Stimulated activated CD4-positive, alpha-beta T cell treated with anti-CD3 and anti-CD28 coated beads, Interleukin-1b, Interleukin-23, amount 100 ng/mL, for 48 hours (primary cell): ENCODE measurements at regions not wholly inside any gene's neighbourhood (a gene's known extent, or its start where the extent isn't known, plus 50 kb on each side); places are given as distances from the start of the nearest gene placed in this dataset.
A peak's percentile ranks its signal among the peaks of the same experiment; 100 is the strongest.

Experiments
- DNase-seq: peaks from one replicate; pipeline ENCODE4 v3.0.0-alpha.2; 2020

DNA sequence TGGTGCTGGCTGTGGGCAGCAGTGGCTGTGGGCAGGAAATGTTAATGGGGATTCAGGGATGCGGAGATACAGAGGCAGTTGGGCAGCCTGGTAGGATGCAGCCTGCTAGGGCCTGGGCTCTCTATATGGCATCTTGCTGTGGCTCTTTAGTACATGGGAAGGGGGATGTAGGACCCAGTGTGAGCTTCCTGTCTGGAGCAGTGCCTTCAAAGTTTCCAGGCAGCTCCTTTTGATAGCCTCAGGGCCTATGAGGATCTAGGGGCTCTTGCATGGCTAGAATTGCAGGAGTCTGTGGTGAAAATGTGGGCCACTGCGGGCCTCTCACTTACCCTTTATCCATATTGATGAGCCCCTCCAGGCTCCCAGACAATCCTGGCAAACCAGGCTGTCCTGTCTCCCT lies 213.2 kb upstream of the SNX19 start:
- no peak for DNase-seq

DNA sequence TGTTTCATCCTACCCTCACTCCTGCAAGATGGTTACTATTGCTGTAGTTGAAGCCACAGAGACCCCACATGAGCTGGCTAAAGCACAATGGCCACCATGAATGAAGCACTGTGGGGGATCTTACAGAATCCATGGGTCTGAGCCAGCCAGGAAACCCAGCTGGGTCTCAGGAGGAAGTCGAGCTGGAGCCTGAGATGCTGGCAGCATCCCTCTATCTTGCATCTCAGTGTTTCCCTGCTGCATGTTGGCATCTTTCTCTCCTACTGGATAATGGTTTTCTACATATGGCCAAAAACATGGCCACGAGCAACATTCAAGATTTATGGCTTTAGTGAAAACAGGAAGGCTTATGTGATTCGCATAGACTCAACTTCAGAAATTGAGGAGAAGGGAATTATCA lies 219.3 kb upstream of the SNX19 start:
- DNase-seq: no peak

DNA sequence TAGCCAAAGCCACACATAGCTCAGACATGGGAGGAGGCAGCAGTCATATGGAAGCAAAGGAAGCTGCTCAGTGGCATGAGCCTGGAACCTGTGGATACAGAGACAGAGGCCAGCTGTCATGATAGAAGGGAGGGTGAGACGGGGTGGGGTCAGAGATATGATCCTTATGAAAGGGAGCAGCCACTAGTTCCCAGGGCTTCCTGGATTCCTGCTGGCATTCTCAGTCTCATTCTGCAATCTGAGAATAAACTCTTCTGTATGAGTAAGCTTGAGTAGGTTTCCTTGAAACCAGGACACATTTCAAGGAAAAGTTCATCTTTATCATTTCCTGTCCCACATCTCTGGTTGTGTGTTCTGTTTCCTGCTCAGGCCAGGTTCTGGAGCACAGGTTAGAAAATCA lies 220.2 kb upstream of the SNX19 start:
- DNase-seq: no peak

DNA sequence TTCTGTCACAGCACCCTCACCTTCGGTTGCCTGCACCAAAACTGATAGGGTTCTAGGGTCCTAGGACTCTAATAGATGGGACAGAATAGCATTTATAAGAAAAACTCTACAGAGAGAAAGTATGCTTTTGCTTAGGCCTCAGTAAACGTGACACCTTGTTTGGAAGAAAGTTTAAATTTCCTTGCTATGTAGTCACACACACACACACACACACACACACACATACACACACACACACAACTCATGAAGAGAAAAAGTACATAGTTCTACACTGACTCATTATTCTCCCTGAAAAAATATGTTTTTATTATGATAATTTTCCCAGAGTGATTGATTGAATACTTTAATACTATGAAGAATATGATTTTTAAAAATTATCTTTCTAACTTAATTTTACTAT lies 220.8 kb upstream of the SNX19 start:
- DNase-seq: no peak

DNA sequence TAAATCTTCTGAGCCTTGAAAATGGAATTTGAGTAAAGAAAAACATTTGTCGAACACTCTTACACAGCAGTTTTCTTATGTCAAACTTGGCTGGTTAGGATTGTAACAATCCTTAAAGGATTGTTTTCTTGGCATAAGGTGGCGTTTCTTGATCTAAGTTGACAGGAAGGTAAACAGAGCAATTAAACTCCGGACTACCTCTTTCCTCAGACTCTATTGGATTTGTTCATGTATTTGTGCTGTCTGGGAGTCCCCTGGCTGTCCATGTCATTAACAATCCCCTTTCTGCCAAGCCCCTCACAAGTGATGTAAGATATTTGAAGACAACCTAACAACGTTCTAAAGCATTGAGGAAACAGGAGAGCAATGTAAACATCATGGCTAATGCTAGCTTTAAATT lies 222.5 kb upstream of the SNX19 start:
- no peak for DNase-seq

DNA sequence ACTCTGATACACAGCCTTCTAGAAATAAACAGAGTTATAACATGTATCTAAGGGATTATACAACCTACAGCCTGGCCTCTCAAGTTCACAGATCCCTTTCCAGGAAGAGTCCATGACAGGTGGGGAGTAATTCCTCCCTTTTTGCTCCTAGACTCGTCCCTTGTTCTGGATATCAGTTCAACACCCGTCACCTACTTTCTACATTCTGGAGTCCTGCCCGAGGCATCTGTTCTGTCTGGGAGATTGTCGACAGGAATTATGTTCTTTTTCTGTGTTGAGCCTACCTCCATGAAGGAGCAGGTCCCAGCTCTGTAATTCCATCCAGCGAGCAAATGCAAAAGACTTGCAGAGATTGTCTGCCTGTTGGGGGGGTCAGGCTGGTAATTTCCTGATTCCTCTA lies 224.6 kb upstream of the NTM start:
- no peak for DNase-seq

DNA sequence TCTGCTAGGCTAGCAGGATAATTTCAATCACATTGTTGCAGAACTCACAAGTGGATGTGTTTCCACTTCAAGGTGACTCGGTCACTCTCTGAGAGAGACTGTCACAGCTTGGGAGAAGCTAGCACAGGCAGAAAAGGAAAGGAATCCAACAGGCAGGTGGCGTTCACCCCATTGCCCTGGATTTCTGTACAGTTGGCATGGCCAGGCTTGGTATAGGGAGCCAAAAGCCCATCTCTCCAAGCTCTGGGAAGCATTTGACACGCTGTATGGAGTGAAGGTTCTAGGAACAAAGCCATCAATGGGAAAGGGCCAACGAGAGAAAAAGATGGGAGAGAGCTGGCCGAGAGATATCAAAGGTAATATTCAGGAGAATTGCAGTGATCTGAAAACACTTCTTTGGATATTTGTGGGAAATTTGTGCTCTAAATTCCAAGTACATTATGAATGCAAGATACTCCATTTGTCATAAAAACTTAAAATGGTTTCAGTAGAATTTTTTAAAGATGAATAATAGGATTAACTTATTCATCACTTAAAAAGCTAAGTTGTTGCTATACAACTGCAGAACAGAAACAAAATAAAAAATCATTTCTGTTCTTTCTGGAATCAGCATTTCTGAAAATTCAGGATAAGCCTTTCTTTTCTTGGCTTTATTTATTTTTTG lies 223.5 kb upstream of the NTM start:
- DNase-seq: no peak

DNA sequence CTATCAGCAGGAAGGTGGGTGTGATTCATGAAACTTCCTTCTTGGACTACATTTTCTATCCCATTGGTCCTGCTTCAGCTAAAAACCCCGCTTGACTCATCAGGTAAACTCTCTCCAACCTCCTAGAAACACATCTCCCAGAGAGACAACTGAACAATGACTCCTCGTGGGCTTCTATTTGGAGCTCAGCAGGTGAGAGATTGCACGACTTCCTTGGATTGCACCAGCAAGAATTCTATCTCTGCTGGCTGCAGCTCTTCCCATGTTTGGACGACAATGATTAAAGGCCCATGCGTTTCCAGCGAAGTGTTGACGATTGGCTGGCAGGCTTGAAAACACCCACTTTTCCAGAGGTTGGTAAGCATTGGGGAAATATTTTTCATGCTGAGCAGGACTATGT lies 216.1 kb upstream of the NTM start:
- DNase-seq: no peak

DNA sequence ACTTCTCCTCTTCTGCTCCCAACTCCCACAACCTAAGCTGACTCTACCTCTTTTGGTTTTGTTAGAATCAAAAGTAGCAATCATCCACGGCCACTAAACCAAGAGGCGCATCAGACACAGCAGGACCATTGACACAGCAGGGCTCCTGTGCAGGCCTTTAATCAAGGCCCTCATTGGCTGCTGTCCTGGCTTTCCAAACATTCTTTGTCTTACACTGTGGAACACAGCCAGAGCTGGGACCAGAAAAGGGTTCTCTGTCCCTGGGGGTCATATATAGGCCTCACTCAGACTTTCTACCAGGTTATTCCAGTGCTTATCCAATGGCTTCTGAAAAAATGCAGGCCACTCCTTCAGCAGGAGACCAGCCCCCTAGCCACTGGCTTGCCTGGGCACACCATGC lies 212.7 kb upstream of the NTM start:
- DNase-seq: no peak

DNA sequence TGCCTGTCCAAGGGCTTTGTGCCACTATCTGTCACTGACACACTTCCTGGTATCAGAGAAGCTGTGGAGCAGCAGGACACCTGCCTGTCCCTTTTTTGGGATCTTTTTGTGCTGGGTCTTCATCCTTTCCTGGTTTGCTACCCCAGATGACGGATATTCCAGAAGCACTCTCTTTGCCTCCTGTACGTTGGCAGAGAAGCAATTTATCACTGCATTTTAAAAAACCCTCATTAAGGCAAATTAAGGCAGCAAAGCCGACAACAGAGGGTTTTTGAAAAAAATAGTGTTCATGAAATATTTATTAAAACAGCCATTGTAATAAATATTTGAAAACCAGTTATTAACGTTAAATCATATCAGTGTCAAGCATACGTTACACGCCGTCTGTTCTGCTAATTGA lies 209.6 kb upstream of the NTM start:
- no peak for DNase-seq

DNA sequence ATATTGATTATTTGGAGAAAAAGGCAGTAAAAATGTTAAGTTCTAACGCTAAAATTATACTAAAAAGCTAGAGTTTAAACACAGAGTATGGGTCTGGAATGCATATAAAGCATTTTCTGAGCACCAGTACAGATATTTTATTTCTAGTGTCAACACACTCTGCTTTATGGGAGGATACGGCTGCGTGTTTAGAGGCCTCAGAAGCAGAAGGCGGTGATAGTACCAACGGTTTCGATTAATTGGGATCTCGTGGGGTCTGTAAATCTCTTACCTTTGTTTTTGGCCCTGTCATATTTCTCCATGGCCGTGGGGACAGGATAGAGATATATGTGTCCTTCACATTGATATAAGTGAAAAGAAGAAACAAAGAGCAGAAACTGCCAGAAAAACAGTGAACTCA lies 206.8 kb upstream of the NTM start:
- DNase-seq: no peak

DNA sequence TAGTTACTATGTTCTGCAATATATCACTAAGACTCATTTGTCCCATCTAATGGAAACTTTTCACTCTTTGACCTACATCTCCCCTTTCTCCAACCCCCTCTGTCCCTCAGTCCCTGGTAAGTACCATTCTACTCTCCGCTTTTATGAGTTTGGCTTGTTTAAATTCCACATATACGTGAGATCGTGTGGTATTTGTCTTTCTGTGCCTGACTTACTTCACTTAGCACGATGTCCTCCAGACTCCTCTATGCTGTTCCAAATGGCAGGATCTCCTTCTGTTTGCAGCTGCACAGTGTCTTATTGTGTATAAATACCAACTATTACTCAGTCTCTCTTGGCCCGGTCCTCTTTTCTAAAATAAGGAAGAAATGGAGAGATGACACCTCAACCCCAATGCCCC lies 205.4 kb upstream of the NTM start:
- no peak for DNase-seq

DNA sequence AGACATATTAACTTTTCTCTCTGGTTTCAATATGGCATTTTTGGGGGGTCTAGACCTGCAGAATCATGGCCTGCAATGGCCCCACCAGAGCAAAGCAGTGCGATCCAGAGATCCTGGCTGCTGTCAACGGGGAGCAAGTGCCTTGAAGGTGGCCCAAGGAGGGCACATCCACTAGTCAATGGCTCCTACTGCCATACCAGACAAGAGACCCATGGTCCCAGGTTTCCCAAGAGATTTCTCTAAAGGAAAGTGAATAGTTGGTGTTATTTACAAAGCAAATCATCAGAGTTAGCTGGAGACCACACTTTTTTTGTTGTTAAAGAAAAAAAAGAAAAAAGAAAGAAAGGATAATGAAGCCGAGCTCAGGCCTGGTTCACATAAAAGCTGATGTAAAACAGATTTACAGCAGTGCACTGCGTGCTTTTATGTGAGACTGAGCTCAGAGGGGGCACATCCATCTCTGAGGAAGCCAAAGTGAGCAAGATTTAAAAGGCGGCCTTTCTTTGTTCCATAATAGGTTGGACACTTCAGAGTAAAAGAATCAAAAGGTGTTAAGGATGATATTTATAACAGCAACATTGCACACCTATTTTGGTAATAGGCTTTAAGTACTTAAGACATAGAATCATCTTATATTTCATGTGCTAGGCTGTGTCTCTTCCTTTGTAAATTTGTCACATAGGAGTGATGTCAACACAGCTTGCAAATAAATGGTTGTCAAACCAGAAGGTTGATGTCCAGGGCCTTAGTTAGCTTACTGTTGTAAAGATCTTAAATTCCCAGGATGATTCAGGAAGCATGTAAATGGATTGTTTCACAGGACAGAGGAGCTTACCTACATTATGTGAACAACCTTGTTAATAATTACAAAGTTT lies 201.3 kb upstream of the NTM start:
- DNase-seq: no peak

DNA sequence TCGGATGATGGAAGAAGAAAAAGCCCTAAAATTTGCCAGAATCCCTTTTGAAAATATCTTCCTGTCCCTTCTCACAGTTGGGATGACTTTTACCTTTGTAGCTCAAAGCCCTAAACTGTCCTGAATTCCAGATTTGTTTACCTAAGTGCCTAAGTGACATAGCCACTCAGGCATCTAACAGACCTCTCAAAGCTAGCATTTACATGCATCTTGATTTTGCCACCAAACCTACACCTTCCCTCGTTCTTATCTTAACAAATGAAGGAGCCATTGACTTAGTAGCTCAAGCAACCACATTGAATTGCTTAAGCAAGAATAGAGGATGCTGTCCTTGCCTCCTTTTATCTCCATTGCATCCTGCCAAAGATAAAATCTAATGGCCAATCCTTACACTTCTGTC lies 198.4 kb upstream of the NTM start:
- DNase-seq: no peak

DNA sequence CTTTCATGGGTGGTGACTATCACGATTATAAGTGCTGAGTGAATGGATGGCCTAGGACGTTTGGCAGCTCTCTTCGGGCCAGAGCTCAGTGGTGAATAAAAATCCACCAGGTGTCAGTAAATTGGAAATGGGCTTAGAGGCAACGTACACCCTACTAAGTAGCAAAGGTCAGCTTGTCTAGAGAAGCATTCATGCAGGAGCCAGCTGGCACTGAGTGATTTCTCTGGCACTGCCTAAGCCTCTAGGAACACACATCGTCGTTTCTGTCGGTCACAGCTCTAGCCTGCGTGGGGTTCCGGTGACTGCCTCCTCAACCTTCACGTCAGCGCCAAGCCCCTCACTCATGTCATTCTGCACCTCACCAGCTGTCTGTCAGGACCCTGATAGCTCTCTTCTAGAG lies 192.4 kb upstream of the NTM start:
- no peak for DNase-seq

DNA sequence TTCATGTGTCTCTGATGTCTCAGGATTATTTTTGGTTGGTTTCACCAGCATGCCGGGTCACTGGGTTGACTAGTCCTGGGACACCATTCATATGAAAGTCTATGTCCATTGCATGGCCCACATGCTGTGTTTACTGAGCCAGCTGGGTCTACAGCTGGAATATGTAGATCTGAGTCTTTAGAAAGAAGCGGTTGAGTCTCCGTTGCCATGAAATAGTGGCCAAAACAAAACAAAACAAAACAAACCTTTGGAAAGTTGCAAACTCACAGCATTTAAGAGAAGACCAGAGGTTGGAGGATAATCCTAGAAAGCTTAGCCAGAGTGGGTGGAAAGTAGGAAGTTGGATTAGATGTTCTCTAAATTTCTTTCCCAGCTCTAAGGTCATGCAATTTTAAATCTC lies 191.8 kb upstream of the NTM start:
- DNase-seq: no peak

DNA sequence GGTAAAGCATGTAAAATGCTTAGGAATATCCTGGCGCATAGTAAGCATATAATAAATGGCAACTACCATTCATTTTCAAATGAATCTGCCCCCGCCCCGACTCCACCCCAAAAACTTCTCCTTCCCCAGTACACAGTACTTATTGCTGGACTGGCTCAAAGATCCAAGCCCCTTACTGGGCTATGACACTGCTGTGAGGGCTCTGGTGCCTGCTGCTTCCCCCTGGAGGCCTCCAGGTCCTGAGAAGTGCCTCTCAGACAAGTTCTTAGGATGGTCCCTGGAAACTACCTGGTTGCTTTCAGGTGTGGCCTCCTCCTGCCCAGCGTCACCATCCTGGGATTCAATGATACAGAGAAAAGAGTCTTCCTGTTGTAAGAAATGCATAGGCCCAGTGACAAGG lies 190.6 kb upstream of the NTM start:
- DNase-seq: no peak

DNA sequence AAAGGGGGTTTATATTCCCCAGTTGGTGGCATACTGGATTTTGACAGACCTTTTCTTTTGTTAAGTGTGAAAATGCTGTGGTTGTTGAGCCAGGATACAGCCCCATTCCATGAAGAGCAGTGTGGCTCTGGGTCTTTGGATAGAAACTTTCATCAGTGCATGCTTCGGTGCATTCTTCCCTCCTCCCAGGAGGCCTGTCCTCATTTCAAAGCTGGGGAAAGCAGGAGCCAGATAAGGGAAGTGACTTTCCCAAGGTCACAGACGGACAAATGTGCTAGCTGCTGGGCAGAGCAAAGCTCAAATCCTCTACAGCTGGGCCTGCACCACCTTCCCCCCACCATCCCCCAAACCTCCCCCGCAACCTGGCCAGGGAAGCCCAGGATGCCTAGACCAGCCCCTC lies 184.5 kb upstream of the NTM start:
- DNase-seq: no peak

DNA sequence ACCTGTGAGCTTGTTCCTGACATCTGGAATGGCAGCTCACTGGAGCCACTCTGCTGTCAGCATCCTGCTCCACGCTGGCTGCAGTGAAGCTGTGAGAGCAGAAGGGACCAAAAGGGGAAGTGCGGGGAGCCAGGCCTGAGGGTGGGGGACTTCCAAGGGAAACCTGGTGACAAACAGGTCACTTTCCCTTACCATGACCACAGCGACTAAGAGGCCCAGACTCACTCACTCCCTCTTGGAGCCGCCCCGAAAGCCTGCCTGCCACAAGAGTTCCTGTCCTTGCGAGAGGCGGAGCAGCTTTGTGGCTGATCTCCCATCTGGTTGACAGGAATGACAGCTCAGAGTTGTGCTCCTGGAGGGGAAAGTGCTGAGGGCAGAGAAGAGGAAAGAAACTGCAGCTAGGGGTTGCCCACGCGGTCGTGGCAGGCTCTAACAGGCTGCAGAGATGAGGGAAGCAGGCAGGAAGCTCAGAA lies 183.8 kb upstream of the NTM start:
- peak; percentile 4 for DNase-seq

DNA sequence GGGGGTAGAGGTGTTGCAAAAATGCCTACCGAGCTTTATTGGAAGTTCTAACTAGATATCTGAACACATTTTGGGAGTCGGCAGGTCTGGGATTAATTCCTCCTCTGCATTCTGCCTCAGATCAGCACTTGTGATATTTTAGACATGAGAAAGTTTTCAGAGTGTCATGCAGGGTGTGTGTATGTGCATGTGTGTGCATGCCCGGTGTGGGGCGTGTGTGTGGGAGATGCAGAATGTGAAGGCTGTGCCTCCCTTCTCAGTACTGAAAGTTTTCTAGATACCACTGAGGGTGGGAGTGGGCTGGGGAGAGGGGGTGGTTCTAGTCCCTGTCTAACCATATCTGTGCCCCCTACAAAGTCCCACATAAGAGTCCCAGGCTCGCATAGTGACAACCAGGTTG lies 180.0 kb upstream of the NTM start:
- no peak for DNase-seq

DNA sequence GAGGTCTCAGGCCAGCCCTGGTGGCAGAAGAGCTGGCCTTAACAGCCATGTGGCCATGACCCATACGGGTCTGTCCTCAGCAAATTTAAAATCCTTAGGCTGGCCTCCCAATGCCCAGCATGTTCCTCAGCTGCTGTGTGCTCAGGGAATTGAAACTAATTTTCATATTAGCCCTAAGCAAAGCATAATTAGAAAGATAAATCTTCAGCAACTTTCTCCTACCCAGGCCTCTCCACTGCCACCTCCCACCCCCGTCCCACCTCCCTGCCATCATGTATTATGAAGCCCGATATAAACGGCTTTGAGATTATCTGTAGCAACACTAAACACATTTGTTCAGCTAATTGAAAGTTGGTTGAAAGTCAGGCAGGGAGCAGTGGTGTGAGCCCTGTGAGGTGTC lies 178.8 kb upstream of the NTM start:
- no peak for DNase-seq

DNA sequence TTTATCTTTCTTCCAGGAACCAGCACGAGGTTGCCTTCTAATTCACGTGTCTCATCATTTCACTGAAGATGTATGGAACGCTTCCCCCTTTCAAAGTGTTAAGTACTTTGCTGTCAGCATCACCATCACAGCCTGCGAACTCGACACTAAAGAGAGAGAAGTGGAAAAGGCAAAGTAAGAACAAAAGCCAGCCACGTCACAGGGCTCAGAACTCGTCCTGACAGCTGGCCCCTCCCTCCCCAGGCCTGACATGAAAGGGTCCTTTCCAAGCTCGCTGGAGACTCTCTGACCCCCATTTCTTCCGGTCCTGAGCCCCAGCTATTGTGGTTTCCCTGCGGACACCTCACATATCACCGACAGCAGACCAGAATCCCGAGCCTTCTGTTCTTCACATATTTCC lies 177.8 kb upstream of the NTM start:
- DNase-seq: no peak

DNA sequence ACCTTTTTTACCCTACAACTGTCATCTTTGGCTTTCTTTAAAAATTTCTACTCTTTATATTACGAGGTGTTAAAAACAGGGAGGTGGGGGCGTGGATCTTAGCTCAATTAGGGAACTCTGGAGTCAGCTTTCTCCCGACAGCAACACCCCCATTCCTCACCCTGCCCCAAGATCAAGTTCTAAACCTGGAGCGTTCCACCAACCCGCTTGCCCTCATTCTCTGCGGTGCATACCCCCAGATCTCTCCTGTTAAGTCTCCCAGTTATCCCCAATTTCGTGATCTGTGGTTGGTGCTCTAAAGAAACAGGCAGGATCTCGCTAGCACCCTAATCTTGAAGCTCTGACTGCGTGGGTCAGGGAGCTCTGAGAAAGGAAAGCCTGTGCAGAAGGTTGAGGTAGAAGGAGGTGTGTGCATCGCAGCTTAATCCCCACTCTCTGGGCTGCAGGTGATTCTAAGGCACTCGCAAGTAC lies 177.3 kb upstream of the NTM start:
- DNase-seq: no peak

DNA sequence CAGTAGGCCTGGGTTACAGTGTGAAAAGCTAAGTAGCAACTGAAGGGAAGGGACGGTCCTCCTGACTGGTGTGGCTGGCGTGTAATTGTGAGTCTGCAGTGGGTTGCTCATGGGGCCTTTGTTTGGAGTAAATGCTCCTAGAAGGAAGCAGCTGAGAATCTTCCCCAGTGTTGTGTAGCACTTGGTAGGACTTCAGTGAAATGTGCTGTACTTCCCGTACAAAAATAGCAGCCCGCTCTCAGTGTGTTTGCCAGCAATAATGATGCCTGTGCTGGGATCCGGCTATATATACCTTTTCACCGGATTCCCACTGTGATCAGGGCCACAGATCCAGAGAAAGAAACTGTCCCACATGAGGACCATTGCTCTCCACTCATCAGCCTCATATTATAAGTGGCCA lies 175.7 kb upstream of the NTM start:
- DNase-seq: no peak
